AG09319 (cell line): ENCODE measurements at regions not wholly inside any gene's neighbourhood (a gene's known extent, or its start where the extent isn't known, plus 50 kb on each side); places are given as distances from the start of the nearest gene placed in this dataset.

Source experiments
- DNase-seq: peaks from one replicate; pipeline ENCODE4 v3.0.0-alpha.2; 2010; ENCODE audit warnings: low read depth; ENCODE audit errors: extremely low read depth
- TF ChIP-seq, protein P1 (sequence below): IDR thresholded peaks from 2 replicates; pipeline ENCODE4 v1.5.1; 2011; ENCODE audit warnings: low read depth, mild to moderate bottlenecking, inconsistent platforms, low read length, moderate library complexity

DNA sequence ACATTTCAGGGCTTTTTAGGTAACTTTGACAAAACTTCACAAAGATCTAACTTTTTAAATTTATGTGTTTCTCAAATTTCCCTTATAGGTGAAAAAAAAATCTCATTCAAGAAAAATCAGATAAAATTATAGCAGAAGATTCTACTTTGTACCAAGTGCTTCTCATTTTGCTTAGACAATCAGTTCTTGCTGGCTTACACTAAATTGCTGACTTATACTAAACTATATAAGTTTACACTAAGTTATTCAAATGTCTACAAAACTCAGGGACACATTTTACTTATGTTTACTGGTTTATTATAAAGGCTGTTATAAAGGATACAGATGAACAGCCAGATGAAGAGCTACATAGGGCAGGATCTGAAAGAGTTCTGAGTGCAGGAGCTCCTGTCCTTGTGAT lies 195.1 kb downstream of the ZPLD1 start:
- DNase-seq, result no peak
- TF ChIP-seq, protein P1, sequence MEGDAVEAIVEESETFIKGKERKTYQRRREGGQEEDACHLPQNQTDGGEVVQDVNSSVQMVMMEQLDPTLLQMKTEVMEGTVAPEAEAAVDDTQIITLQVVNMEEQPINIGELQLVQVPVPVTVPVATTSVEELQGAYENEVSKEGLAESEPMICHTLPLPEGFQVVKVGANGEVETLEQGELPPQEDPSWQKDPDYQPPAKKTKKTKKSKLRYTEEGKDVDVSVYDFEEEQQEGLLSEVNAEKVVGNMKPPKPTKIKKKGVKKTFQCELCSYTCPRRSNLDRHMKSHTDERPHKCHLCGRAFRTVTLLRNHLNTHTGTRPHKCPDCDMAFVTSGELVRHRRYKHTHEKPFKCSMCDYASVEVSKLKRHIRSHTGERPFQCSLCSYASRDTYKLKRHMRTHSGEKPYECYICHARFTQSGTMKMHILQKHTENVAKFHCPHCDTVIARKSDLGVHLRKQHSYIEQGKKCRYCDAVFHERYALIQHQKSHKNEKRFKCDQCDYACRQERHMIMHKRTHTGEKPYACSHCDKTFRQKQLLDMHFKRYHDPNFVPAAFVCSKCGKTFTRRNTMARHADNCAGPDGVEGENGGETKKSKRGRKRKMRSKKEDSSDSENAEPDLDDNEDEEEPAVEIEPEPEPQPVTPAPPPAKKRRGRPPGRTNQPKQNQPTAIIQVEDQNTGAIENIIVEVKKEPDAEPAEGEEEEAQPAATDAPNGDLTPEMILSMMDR, result no peak

DNA sequence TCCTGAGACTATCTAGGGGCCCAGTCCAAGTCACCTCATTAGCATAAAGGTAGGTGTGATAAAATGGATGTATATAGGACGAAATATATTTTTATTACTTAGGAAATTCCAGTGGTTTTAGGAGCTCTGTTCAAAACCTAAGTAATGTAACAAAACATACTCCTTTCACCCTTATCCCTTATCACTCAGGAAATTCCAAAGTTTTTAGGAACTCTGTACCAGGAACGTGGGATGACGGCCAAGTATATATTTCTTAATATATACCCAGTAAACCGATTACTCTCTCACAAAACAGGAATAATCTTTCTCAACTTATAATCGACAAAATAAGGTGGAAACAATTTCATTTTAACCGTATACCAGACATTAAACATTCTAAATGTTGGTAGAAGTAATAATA lies 195.7 kb downstream of the ZPLD1 start:
- TF ChIP-seq, protein P1, result no peak
- DNase-seq, result no peak

DNA sequence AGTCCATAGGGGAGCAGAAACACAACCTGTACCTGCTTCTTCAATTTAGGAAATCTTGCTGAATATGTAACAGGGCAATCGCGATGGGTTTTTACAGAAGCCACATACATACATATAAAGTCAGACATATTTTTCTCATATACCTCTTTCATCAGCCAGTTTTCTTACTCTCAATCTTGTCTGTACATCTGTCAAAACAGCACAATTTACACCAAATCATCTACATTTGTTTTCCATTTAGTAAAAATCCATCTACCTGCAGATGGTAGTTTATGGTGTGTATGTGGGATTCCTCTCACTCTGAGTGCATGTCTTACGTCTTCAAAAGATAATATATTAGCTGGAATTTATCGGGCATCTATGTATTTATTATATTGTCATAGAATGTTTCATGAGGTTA lies 208.7 kb downstream of the ZPLD1 start:
- TF ChIP-seq, protein P1, result no peak
- DNase-seq, result no peak

DNA sequence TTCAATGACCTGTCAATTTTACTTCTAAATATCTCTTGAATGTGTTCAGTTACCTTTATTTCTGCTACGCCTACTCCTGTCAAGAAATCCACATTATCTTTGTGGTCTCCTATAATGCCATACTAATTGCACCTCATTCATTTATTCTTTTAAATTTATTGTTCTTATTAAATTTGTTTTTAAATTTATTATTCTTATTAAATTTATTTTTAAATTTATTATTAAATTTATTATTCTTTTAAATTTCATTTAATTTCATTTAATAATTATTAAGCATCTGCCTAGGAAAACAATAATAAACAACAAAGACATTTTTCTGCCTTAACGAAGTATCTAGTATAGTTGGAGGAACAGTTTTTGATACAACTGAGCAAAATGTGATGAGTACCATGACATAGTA lies 211.7 kb downstream of the ZPLD1 start:
- DNase-seq, result no peak
- TF ChIP-seq, protein P1, result no peak

DNA sequence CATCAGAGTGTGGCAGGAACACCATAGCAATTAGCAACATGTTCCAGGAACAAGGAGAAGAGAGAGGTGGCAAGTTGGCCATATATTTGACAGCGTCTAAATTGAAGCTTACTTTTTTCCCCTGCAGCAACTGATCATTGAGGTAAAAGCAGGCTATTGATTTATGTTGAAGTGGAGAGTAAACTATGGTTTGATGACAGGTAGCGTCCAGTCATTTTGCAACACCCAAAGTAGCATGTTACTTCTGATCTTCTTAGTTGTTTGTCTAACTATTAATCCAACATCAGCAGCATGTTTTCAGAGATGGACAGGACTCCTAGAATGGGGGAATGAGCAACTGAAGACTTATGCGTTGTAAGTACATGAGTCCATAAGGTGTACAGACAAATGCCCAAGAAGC lies 225.8 kb downstream of the ZPLD1 start:
- no peak for DNase-seq
- TF ChIP-seq, protein P1, result no peak

DNA sequence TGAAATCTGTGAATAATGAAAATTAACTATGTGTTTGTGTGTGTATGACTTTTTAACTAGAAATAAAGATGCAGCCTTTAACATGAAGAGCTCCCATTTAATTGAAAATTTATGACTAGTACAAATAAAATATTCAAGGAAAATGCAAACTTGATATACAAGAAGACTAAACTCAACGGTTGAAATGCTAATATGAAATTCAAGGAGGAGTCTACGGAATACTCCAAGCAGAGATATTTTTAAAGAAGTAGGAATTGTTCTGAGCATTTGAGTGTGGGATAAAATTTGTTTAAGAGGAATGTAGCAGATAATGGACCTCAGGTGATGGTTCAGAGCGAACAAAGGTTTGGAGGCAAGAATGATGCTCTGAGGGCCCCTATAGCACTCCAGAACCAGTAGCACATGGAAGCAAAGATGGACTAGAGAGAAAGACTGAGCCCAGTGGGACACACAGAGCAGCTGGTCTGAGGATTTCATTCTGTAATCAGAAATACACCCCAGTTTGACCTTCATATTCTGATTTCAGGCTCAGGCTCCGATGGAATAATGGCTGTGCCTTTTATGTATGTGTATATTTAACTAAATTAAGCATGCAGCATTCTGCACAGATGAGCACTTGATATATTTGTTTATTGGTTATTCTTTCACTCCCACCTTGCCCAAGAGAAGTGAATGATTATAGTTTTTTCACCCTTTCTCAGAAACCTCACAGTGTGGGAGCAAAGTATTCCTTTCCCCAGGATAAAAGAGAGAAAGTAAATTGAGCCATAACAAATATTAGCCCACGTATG lies 227.1 kb downstream of the ZPLD1 start:
- TF ChIP-seq, protein P1, result no peak
- no peak for DNase-seq

DNA sequence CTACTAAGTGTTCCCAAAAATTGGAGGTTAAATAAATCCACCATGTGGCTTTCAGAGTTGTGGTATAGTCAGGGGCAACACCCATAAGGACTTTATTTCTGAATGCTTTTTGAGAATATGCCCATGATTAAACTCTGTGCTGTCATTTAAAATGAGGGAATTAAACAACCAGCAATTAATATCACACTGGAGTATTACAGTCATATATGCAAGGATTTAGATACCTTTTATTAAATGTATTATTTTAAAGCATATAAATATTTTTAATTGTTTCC lies 227.6 kb downstream of the ZPLD1 start:
- TF ChIP-seq, protein P1, result no peak
- DNase-seq, result no peak
